ENCODE measurements at regions not wholly inside any gene's neighbourhood (a gene's known extent, or its start where the extent isn't known, plus 50 kb on each side); places are given as distances from the start of the nearest gene placed in this dataset.

DNA sequence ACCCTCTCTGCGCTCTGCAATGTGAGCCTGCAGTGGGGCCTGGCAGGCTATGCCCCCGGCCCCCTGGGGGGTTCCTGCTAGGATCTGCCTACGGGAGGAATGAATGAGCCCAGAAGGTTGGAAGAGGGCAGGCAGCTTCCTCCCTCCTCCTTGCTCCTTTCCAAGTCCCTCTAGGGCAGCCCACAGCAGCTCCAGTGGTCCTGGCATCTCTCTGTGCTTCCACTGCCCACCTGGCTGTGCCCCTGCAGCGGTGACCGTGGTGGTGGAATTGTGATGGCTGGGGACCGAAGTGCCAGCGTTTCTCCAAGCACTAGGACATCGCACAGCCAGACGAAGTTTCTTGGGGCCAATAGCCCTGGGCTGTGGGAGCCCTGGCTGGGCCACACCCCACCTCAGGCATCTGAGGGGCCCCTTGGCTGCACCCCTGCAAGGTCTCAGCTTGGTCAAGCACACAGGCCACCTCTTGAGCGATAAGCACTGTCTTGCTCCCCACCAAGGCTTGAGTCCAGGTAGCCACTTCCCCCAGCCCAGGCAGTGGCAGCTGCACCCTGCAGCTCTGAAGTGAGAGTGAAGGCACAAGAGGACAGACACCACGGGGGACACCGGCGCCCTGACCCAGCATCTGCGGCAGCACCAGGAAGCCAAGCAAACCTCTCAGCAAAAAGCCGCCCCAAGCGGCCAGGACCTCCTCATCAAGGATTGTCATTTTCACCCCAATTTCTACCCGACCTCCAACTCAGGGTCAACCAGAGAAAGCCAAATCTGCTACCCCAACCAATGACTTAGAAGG, 346.3 kb downstream of the CTTN start:
- ATAC-seq (ENCODE audit: low read depth) (no peak), DNase-seq (ENCODE audit: low spot score) (peak; percentile 23)
- no peaks in the 10 kb centered on the region for H3K27me3 ChIP-seq (ENCODE audit: insufficient read depth, poor library complexity, severe bottlenecking)
- TF ChIP-seq, protein P1, sequence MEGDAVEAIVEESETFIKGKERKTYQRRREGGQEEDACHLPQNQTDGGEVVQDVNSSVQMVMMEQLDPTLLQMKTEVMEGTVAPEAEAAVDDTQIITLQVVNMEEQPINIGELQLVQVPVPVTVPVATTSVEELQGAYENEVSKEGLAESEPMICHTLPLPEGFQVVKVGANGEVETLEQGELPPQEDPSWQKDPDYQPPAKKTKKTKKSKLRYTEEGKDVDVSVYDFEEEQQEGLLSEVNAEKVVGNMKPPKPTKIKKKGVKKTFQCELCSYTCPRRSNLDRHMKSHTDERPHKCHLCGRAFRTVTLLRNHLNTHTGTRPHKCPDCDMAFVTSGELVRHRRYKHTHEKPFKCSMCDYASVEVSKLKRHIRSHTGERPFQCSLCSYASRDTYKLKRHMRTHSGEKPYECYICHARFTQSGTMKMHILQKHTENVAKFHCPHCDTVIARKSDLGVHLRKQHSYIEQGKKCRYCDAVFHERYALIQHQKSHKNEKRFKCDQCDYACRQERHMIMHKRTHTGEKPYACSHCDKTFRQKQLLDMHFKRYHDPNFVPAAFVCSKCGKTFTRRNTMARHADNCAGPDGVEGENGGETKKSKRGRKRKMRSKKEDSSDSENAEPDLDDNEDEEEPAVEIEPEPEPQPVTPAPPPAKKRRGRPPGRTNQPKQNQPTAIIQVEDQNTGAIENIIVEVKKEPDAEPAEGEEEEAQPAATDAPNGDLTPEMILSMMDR (IDR thresholded peaks at IDR 0.05; ENCODE audit: poor library complexity, severe bottlenecking) = no peak
- no peaks in the 10 kb centered on the region for H3K9me3 ChIP-seq (ENCODE audit: severe bottlenecking)
- H3K27ac ChIP-seq (ENCODE audit: poor library complexity, severe bottlenecking) = no peak overlapping the region
- H3K36me3 ChIP-seq (ENCODE audit: low read depth) = no peaks in the 10 kb centered on the region
- H3K4me1 ChIP-seq (ENCODE audit: insufficient read depth, poor library complexity, severe bottlenecking) = no peaks in the 10 kb centered on the region
- H3K4me3 ChIP-seq (ENCODE audit: severe bottlenecking) = no peak overlapping the region

DNA sequence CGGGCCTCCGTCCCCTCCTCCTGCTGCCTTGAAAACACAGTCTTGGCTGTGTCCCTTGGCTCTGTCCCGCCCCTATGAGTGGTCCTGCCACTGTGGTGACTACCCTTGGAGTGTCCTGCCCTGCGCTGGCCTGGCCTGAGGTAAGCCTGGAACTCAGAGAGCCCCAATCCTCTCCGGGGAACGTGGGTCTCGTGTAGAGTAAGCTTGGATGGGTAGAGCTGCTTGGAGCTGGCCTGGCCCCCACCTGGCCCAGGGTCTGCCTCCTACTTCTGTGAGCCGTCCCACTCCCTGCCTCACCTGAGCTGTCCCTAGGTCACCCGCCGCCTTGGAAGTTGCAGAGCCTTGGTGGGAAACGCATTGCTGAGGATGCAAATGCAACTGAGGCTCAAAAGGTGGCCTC, 347.1 kb downstream of the CTTN start:
- Histone ChIP-seq H3K27me3 (ENCODE audit: insufficient read depth, poor library complexity, severe bottlenecking) (no peaks in the 10 kb centered on the region), H3K4me3 (ENCODE audit: severe bottlenecking) (no peak overlapping the region), H3K4me1 (ENCODE audit: insufficient read depth, poor library complexity, severe bottlenecking) (no peaks in the 10 kb centered on the region), H3K9me3 (ENCODE audit: severe bottlenecking) (no peaks in the 10 kb centered on the region), H3K36me3 (ENCODE audit: low read depth) (no peaks in the 10 kb centered on the region), H3K27ac (ENCODE audit: poor library complexity, severe bottlenecking) (no peak overlapping the region)
- DNase-seq (ENCODE audit: low spot score) = no peak
- ATAC-seq (ENCODE audit: low read depth) = no peak
- TF ChIP-seq, protein P1 (IDR thresholded peaks at IDR 0.05; ENCODE audit: poor library complexity, severe bottlenecking) = no peak

DNA sequence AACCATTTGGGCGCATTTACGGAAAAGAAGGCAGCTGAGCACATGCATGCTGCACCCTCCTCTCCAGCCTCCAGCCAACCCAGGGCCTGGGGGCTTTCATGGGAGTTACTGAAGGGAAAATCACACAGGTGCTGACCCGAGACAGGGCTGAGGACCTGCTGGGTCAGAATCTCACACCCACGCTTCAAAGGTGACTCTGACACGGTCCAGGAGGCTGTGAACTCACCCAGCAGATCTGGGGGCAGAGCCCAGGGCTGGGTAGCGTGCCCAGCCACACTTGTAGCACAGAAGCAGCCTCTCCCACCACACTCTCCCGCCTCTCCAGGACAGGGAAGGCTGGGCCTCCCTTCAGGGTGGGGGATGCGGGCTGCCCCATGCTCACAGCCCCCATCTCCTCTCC, 347.6 kb downstream of the CTTN start:
- no peak for DNase-seq (ENCODE audit: low spot score)
- no peak overlapping the region for H3K27ac ChIP-seq (ENCODE audit: poor library complexity, severe bottlenecking)
- H3K4me1 ChIP-seq (ENCODE audit: insufficient read depth, poor library complexity, severe bottlenecking) = no peaks in the 10 kb centered on the region
- ATAC-seq (ENCODE audit: low read depth) = no peak
- H3K27me3 ChIP-seq (ENCODE audit: insufficient read depth, poor library complexity, severe bottlenecking) = no peaks in the 10 kb centered on the region
- H3K9me3 ChIP-seq (ENCODE audit: severe bottlenecking) = peaks cover 3% of the 10 kb centered on the region
- TF ChIP-seq, protein P1 (IDR thresholded peaks at IDR 0.05; ENCODE audit: poor library complexity, severe bottlenecking) = no peak
- no peaks in the 10 kb centered on the region for H3K36me3 ChIP-seq (ENCODE audit: low read depth)
- no peak overlapping the region for H3K4me3 ChIP-seq (ENCODE audit: severe bottlenecking)

DNA sequence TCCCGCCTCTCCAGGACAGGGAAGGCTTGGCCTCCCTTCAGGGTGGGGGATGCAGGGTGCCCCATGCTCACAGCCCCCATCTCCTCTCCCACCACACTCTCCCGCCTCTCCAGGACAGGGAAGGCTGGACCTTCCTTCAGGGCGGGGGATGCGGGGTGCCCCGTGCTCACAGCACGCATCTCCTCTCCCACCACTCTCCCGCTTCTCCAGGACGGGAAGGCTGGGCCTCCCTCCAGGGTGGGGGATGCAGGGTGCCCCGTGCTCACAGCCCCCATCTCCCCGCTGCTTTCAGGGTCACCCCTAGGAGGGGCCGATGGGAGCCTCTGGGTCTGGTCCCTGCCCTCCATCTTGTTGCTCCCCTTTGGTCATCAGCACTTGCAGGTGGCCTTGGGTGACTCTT, 348.0 kb downstream of the CTTN start:
- Histone ChIP-seq H3K4me1 (ENCODE audit: insufficient read depth, poor library complexity, severe bottlenecking) (no peaks in the 10 kb centered on the region), H3K9me3 (ENCODE audit: severe bottlenecking) (peaks cover 7% of the 10 kb centered on the region), H3K27me3 (ENCODE audit: insufficient read depth, poor library complexity, severe bottlenecking) (no peaks in the 10 kb centered on the region), H3K4me3 (ENCODE audit: severe bottlenecking) (no peak overlapping the region), H3K36me3 (ENCODE audit: low read depth) (no peaks in the 10 kb centered on the region), H3K27ac (ENCODE audit: poor library complexity, severe bottlenecking) (no peak overlapping the region)
- DNase-seq (ENCODE audit: low spot score) (peak; percentile 33), ATAC-seq (ENCODE audit: low read depth) (no peak)
- TF ChIP-seq, protein P1 (IDR thresholded peaks at IDR 0.05; ENCODE audit: poor library complexity, severe bottlenecking) = no peak

DNA sequence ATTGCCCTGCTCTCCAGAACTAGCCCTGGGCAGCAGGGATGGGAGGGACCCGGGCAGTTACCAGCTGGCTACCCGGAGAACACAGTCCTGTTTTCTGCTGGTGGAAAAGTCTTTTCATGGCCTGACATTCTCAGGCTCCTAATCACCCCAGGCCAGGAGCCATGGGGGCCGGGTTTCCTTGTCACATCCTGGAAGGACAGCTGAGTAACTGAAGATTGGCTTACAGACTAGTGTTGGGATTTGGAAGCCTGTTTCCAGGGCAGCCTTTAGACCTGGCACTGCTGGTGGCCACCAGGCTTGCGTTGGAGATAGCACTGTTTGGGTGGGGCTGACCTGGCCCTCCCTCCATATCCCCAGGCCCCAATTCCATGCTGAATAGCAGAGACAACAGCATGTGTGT, 349.0 kb downstream of the CTTN start:
- Histone ChIP-seq H3K27me3 (ENCODE audit: insufficient read depth, poor library complexity, severe bottlenecking) (no peaks in the 10 kb centered on the region), H3K27ac (ENCODE audit: poor library complexity, severe bottlenecking) (no peak overlapping the region), H3K9me3 (ENCODE audit: severe bottlenecking) (peaks cover 7% of the 10 kb centered on the region), H3K4me3 (ENCODE audit: severe bottlenecking) (no peak overlapping the region), H3K4me1 (ENCODE audit: insufficient read depth, poor library complexity, severe bottlenecking) (no peaks in the 10 kb centered on the region), H3K36me3 (ENCODE audit: low read depth) (no peaks in the 10 kb centered on the region)
- ATAC-seq (ENCODE audit: low read depth) = no peak
- peak; percentile 26 for DNase-seq (ENCODE audit: low spot score)
- TF ChIP-seq, protein P1 (IDR thresholded peaks at IDR 0.05; ENCODE audit: poor library complexity, severe bottlenecking) = no peak

Measured in RWPE2 (cell line).